Omental fat pad (tissue), 3 donors: ENCODE measurements at regions not wholly inside any gene's neighbourhood (a gene's known extent, or its start where the extent isn't known, plus 50 kb on each side); places are given as distances from the start of the nearest gene placed in this dataset.
"Not testable (repeated sequence)": the region's sequence is repeated elsewhere in the genome, so short reads cannot be mapped to it uniquely, and the experiment has no call there.

Experiments
- ATAC-seq: fragments of 150-250 bp; one replicate; pipeline ENCODE4 v1.9.1; 2016; ENCODE audit warnings: mild to moderate bottlenecking, moderate library complexity; ENCODE audit not compliant: low FRiP score
- DNase-seq: peaks from one replicate; pipeline ENCODE4 v3.0.0-alpha.2; 2019; ENCODE audit warnings: low spot score
- TF ChIP-seq, protein P1 (sequence below), 3 donors: fragments of 450-650 bp; IDR thresholded peaks; one replicate each; pipeline ENCODE4 v1.5.1; 2016 to 2017; ENCODE audit warnings: antibody characterized with exemption in 3 of 3, mild to moderate bottlenecking in 3 of 3, moderate library complexity in 2 of 3

DNA sequence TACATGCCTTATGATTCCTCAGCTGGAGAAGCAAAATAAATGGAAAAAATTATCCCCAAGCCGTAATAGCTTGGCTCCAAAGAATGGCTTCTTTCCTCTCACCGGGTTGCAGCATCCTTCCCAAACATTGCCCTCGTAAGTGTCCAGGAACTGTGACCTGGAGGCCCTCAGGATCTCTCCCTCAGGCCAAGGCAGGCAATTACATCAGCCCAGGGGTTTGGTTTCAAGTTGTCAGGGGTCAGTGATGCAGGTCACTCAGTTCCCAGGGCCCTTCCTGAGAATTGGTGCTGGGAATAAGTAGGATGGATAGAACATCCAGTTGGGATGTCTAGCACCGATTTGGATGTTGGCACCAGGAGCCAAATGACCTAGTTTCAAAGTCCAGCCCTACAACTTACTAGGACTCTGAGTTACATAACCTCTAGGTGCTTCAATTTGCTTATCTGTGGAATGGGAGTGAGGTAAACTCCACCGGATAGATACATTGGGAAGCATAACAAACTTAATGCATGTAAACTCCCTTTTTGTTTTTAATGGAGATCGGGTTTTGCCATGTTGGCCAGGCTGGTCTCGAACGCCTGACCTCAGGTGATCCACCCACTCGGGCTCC lies 133.5 kb upstream of the DAP start:
- no peak for DNase-seq
- TF ChIP-seq, protein P1, sequence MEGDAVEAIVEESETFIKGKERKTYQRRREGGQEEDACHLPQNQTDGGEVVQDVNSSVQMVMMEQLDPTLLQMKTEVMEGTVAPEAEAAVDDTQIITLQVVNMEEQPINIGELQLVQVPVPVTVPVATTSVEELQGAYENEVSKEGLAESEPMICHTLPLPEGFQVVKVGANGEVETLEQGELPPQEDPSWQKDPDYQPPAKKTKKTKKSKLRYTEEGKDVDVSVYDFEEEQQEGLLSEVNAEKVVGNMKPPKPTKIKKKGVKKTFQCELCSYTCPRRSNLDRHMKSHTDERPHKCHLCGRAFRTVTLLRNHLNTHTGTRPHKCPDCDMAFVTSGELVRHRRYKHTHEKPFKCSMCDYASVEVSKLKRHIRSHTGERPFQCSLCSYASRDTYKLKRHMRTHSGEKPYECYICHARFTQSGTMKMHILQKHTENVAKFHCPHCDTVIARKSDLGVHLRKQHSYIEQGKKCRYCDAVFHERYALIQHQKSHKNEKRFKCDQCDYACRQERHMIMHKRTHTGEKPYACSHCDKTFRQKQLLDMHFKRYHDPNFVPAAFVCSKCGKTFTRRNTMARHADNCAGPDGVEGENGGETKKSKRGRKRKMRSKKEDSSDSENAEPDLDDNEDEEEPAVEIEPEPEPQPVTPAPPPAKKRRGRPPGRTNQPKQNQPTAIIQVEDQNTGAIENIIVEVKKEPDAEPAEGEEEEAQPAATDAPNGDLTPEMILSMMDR (IDR thresholded peaks at IDR 0.05): no peak
- ATAC-seq: no peak

DNA sequence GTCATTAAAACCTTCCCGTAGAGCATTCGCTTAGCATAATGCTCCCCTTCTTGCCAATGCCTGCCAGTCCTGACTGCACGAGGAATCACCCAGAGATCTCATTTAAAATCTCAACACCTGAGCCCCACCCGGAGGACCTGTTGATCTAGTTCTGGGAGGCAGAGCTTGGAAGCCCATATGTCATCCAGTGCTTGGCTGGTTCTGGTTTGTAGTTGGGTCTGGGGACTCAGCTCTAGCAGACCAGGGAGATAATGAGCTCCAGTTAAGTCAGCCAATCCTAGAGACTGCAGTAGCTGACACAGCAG lies 131.8 kb upstream of the DAP start:
- DNase-seq (no peak), ATAC-seq (no peak)
- TF ChIP-seq, protein P1 (IDR thresholded peaks at IDR 0.05): no peak

DNA sequence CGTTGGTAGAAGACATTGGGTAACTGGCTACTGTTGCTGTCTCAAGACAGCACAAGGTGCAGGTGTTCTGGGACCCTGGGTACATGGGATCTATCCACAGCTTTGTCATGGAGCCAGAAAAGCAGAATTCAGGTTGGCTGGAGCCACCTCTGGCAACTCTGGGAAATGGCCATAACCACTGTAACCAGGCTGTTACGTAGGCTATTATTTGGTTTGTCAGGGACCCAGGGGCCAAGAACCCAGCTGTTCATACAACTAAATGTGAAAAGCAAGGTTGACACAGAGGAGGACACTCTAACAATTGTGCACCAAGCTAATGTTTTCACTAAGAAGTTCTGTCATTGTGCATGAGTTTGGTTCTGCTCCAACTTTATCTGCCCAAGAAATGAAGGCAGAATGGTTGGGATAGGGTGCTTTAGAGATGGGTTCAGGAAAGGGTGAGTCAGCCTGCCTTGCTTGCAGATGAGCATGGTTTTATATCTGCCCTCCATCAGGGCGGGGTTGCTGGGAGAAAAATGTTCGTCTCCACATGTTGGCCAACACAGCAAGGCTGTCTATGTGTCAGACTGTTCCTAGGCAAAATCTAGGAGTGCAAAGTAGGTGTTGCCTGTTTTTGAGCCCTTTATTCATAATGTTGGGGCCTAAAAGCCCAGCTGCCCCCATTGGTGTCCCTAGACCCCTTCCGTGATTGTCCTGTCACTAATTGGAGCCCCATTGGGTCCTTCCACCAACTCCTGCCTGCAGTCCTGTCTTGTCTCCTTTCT lies 131.3 kb upstream of the DAP start:
- TF ChIP-seq, protein P1 (IDR thresholded peaks at IDR 0.05): no peak
- ATAC-seq (no peak), DNase-seq (no peak)

DNA sequence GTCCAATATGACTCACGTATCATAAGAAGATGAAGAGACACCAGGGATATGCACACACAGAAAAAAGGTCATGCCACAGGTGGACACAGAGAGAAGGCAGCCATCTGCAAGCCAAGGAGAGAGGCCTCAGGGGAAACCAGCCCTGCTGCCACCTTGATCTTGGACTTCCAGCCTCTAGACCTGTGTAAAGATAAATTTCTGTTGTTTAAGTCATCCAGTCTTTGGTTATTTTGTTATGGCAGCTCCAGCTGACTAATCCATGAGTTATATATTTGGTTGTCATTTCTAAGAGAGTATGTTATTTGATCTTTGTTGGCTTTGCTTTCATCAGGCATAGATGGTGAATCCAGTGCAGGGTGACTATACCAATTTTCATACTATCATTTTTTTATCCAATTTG lies 130.2 kb upstream of the DAP start:
- TF ChIP-seq, protein P1 (IDR thresholded peaks at IDR 0.05): no peak
- DNase-seq: no peak
- ATAC-seq: no peak

DNA sequence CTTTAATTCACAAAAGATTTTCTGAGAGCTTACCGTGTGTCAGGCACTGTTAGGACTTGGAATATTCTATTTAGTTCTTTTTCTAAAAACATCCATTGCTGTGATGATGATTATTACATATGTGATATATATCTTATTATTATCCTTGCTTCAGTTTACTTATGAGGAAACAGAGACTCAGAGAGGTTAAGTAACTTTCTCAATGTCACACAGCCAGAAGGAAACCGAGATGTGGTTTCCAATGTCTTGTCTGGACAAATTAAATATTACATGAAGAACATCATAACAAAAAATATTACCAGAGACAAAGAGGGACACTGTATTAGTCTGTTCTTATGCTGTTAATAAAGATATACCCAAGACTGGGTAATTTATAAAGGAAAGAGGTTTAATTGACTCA lies 125.5 kb upstream of the DAP start:
- ATAC-seq: no peak
- DNase-seq: no peak
- TF ChIP-seq, protein P1 (IDR thresholded peaks at IDR 0.05): no peak

DNA sequence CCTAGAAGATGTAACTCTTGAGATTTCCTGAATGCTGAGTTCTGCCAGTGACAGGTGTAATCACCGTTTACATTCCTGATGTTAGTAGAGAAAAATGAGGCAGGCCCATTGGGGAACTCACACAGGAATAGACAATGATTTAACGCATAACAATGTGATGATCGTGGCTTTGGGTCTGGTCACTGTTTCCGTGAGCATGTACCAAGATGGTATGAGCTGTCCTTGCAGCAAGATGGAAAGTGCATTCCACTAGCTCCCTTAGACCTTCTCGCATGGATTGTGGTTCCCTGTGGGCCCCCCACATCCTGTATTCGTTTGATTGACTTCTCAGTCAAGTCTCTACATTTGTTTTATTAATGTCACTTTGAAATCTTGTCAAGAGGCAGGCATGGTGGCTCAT lies 124.0 kb upstream of the DAP start:
- TF ChIP-seq, protein P1 (IDR thresholded peaks at IDR 0.05): no peak
- no peak for DNase-seq
- no peak for ATAC-seq

DNA sequence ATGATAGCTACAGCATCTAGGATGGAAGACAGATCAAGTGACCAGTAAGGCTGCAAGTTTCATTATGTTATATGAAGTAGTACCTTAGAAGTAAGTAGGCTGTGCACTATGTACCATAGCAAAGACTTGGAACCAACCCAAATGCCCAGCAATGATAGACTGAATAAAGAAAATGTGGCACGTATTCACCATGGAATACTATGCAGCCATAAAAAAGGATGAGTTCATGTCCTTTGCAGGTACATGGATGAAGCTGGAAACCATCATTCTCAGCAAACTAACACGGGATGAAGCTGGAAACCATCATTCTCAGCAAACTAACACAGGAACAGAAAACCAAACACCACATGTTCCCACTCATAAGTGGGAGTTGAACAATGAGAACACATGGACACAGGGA lies 122.9 kb upstream of the DAP start:
- not testable (repeated sequence) for ATAC-seq, DNase-seq
